ENCODE measurements at regions not wholly inside any gene's neighbourhood (a gene's known extent, or its start where the extent isn't known, plus 50 kb on each side); places are given as distances from the start of the nearest gene placed in this dataset. TPM values are rescaled to one million over a fixed set of nuclear protein-coding genes. Genes with fewer than 3 reads are reported as not detected.
"Not testable (repeated sequence)": the region's sequence is repeated elsewhere in the genome, so short reads cannot be mapped to it uniquely, and the experiment has no call there.

DNA sequence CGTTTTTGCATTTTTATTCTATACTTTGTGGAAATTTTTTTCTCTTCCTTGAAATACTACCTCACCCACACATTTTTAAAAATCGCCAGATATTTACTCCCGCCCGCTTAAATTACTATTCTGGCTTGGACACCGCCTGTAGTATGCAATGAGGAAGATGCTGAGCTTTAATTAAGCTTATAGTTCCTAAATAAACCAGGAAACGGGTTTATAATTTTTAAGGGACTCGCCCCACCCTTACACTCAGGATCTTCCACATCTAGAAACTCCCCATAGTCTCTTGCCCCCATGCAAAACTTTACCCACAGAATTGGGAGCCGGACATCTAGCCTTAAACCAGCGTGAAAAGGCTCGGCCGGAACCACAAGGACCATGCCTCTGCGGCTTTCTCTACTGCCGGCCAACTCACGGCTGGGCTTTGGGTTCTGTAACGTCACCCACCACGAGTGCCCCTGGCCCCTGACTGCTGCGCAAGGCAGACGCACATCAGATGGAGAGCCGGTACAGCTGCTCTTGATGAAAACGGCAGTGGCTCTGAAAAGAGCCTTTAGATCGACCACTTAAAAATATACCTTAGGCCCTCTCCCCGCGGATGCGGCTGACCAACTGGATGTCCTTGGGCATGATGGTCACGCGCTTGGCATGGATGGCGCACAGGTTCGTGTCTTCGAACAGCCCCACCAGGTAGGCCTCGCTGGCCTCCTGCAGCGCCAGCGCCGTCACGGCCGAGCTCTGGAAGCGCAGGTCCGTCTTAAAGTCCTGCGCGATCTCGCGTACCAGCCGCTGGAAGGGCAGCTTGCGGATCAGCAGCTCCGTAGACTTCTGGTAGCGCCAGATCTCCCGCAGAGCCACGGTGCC lies 66.3 kb downstream of the FAM72B start:
- not testable (repeated sequence) for H4K8ac ChIP-seq (ENCODE audit: low read length); H3K14ac ChIP-seq (ENCODE audit: low read length in 2 of 2); H3K27me3 ChIP-seq (ENCODE audit: control insufficient read depth in 1 of 2, insufficient read depth in 1 of 2, low read length in 2 of 2); H2BK120ac ChIP-seq (ENCODE audit: low read depth, low read length); H3K36me3 ChIP-seq (ENCODE audit: control insufficient read depth in 1 of 2, insufficient read depth in 2 of 2, low read depth in 1 of 2, low read length in 2 of 2); H4K91ac ChIP-seq (ENCODE audit: low read length); H2AK5ac ChIP-seq (ENCODE audit: low read length, severe bottlenecking); H3K4me2 ChIP-seq (ENCODE audit: low read length, poor library complexity, severe bottlenecking); H3K4ac ChIP-seq (ENCODE audit: low read depth in 1 of 2, low read length in 2 of 2); H3K79me1 ChIP-seq (replicated peaks; ENCODE audit: low read length, poor library complexity, severe bottlenecking); H2AFZ ChIP-seq (ENCODE audit: low read depth, low read length); H3K9me3 ChIP-seq (ENCODE audit: control insufficient read depth, low read length); H2BK15ac ChIP-seq (ENCODE audit: low read depth, poor library complexity, severe bottlenecking); H2BK5ac ChIP-seq (ENCODE audit: low read depth, low read length, poor library complexity, severe bottlenecking); H2BK12ac ChIP-seq (ENCODE audit: low read length in 2 of 2); H3K23ac ChIP-seq (ENCODE audit: low read length in 2 of 2); H3K18ac ChIP-seq (ENCODE audit: low read depth in 1 of 2, low read length in 2 of 2); H3K4me1 ChIP-seq (ENCODE audit: control insufficient read depth, insufficient read depth, low read depth, low read length); DNase-seq; H3K27ac ChIP-seq (ENCODE audit: low read length, poor library complexity, severe bottlenecking)
- peak overlapping the region; percentile 83 for H3K9ac ChIP-seq (ENCODE audit: low read length)
- 96% methylated on average over 33 of the region's 47 CpGs for WGBS
- H3K4me3 ChIP-seq (ENCODE audit: insufficient read depth in 1 of 2, low read depth in 1 of 2, low read length in 2 of 2): peak overlapping the region in 1 of 2 experiments; percentile 76

Small RNAs in the stretch of these regions (small RNA-seq; reads per million reads assigned to genes)
- gene RF00003 (ENCODE audit: low read depth) (1.2 reads per million), gene RNVU1-4 (ENCODE audit: low read depth) (not detected)

Measured in mesenchymal stem cell (in vitro differentiated cells and primary cell).